HG03159 (cell line): ENCODE measurements at regions not wholly inside any gene's neighbourhood (a gene's known extent, or its start where the extent isn't known, plus 50 kb on each side); places are given as distances from the start of the nearest gene placed in this dataset.

Experiments used
- ATAC-seq: cut with Tn5 transposase; IDR thresholded peaks from one replicate; pipeline ENCODE4 v1.9.1; 2021; ENCODE audit warnings: mild to moderate bottlenecking, moderate library complexity; ENCODE audit not compliant: unreplicated experiment

GRCh38 chr20:20938599-20938998, 167.6 kb downstream of the LINC00237 start:
- ATAC-seq, result no peak

- no peak for ATAC-seq
These were observed 168.0 kb downstream of the LINC00237 start for GRCh38 chr20:20938131-20938530.

DNA sequence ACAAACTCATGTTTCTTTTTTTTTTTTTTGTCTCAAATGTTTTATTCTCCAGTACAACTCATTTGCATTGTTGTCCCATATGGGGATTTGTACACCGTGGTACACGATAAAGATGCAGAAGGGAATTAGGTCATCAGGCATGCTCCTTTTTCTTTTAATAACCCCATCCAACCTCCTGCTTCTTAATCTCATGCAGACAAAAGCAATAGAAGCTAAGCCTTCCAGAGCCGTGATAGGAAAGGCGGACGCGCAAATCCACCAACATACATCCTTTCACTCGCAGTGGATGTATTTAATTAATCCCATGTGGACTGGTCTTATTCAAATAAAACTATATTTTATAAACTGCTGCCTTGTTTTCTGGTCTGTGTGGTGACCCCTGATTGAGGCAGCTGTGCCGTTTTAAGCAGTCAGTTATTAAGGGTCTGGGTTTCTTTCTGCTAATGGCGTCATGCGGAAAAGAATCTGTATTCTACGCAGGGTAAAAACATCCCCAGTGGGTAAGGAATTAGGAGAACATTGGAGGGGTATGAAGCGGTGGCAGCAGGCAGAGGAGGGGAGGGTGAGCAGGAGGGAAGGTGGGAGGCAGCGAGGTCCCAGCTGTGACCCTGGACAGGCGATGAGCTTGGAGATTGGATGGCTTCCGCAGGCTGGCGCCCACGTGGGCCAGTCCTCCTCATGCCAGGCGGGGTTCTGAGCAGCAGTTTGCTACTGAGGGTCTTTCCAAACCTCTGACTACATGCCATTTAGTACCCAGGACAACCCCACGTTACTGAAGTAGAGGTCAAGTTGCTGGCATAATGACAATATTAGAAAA, 172.8 kb downstream of the LINC00237 start:
- no peak for ATAC-seq

DNA sequence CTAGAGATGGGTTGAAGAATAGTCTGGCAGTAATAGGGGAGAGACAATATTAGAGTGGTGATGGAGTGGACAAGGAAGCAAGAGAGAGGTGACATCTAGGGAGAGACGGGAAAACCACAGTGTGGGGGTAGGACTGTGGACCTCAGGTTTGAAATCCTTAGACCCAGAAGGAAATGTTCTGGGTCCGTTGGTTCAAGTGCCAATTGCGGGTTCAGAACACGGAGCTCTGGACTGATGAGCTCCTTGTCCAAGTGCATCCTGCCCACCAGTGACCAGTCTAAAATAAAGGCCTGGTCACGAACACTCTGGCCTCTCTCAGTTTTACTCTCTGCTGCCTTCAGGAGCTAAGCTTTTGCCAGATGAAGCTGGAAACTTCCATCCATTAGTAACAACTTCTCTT, 174.0 kb downstream of the LINC00237 start:
- ATAC-seq, result no peak

- no peak for ATAC-seq
These were observed 174.5 kb downstream of the LINC00237 start for GRCh38 chr20:20931632-20932031.

DNA sequence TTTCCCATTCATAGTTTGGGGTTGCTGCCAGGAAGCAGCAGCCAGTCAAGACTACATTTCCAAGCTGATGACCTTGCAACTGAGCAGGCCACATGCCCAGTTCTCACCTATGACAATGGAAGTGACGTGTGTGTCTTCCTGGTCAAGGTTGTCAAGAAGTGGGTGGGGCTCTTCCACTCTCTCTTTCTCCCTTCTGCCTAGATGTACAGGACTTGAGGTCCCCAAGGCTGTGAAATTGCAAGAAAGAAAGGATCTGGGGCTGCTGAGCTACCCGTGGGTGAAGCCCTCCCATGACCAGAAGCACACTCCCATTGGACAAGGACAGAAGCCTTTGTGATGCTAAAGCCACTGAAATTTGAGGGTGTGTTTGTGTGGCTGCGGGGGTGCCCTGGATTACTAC, 175.1 kb downstream of the LINC00237 start:
- no peak for ATAC-seq

DNA sequence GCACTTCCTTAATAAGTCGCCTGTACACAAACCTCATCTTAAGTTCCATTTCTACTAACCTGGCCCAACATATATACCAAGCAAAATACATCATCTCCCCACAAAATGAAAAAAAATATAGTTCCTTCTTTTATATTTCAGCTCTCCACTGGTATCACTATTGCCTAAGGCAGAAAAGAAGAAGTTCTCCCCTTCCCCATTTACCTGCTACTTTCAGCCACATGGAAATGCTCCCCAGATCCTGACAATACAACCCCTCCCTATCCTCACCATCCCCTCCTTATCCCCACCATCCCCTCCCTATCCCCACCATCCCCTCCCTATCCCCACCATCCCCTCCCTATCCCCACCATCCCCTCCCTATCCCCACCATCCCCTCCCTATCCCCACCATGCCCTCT, 175.7 kb downstream of the LINC00237 start:
- no peak for ATAC-seq

DNA sequence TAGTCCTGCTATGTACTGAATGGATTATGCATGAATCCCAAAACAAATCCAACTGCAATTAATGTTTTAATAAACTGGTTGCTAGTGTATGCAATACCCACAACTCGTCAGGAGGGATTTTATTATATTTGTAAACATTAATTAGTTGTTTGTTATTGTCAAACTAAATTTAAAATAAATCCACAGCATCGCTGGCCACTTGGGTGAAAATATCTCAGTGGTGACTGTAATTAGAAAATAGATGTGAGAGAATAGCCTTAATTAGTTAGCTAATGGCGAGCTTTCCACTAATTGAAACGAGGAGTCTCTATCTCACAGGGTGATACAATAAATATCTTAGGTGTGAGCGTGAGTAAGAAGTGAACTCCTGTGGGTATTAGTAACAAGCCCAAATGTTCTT, 176.8 kb downstream of the LINC00237 start:
- ATAC-seq, result no peak

DNA sequence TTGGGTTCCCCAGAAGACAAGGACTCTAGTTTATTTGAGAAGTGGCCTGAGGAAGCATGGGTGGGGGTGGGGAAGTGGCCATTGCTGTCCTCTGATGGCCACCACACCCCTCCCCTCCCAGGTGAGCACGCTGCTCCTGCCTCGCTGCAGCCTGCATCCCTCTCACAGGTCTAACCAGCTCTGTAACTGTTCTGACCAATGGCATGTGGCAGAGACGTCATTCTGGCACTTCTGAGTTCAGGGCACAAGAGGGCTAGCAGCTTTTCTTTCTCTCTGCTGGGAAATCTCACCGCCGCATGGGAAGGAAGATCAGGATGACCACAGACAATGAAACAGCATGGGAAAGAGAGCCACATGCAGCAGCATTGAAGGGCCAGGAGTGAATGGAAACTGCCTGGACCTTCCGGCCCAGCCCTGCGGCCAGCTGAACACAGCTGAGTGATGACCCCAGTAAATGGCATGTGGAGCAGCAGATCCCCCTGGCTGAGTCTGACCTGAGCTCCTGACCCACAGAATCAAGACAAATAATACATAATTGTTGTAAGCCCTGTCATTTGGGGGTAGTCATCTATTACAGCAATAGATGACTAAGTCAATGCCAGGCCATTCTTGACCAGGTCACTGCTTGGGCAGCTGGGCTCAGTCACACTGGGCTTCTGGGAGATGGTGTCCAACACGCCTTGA, 179.8 kb downstream of the LINC00237 start:
- ATAC-seq, result no peak

GRCh38 chr20:20920433-20920832, 185.7 kb downstream of the LINC00237 start:
- no peak for ATAC-seq

GRCh38 chr20:20915844-20916243, 190.3 kb downstream of the LINC00237 start:
- no peak for ATAC-seq

DNA sequence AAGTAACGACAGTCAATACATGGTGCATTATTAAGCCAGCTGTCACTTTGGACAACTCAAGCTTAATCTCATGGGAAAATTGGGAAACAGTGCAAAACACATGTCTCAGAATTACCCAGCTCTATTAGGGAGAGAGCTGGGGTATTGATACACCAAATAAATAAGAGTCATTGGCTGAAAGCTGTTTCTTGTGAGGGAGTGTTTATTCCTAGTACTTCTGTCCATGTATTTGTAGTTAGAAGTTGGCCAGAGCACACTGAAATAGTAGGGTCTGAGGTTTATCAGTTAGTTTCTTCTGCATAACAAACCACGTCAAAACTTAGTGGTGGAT, 192.0 kb upstream of the RALGAPA2 start:
- no peak for ATAC-seq

DNA sequence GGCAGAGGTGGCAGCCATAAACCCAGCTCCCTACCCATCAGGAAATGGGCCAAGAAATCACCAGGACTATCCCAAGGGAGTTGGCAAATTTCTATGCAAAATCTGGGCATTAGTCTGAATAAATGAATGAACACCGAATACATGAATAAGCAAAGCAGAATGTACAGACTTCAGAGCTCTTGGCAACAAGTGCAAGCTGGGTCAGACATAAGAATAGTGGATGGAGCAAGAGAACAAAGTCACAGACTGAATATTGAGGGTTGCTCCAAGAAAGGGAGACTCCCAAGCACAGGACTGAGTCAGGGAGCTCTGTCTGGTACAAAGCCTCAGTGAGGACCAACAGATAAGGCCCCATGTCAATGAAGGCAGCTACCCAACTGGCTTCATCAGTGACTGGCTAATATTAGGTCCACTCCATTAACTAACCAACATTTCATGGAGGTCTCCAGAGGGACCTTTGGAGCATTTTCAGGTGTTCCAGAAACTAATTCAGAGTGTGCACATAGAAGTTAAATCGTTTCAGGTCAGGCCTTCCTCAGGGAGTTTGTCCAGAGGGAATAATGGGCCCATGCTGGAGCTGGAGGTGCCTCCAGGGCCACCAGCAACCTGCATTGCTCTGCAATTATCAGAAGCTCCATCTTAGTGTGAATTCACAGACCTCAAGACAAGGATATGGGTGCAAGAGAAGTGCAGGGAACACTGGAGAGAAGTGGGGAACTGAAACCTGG, 191.5 kb upstream of the RALGAPA2 start:
- ATAC-seq, result no peak

- no peak for ATAC-seq
These were observed 185.5 kb upstream of the RALGAPA2 start for GRCh38 chr20:20897922-20898321.

- no peak for ATAC-seq
These were observed 184.7 kb upstream of the RALGAPA2 start for GRCh38 chr20:20897145-20897544.

DNA sequence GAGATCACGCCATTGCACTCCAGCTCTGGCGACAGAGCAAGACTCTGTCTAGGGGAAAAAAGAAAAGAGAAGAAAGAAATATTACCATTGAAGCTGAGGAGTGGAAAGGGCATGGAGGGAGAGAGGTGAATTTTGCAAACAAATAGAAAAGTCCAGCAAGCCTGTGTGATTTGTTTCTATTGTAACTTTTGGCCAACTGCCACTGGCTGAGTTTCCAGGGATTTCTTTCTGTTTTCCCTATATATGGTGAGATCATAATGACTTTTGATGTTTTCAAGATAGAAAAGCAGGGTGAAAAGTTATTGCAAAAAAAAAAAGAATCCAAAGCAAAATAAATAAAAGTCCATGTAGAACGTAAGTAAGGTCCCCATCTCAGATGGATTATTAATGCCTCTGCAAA, 184.2 kb upstream of the RALGAPA2 start:
- no peak for ATAC-seq

- ATAC-seq, result no peak
These were observed 183.1 kb upstream of the RALGAPA2 start for GRCh38 chr20:20895537-20895936.

DNA sequence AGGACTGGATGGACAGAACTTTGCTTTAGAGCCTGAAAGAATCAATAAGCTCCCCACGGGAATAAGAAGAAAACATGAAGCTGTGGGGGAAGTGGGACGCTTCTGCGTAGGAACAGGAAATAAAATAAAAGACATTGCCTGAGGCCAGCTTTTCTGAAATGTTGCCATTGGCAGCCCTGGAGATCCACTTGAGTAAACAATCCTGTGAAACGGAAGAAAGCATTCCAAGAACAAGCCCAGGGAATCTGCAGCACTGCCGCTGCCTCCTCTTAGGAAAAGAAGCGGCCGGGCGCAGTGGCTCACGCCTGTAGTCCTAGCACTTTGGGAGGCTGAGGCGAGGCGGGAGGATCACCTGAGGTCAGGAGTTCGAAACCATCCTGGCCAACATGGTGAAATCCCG, 182.3 kb upstream of the RALGAPA2 start:
- ATAC-seq, result no peak

- ATAC-seq, result no peak
These were observed 181.8 kb upstream of the RALGAPA2 start for GRCh38 chr20:20894280-20894679.

- ATAC-seq, result no peak
These were observed 179.9 kb upstream of the RALGAPA2 start for GRCh38 chr20:20892328-20892727.

DNA sequence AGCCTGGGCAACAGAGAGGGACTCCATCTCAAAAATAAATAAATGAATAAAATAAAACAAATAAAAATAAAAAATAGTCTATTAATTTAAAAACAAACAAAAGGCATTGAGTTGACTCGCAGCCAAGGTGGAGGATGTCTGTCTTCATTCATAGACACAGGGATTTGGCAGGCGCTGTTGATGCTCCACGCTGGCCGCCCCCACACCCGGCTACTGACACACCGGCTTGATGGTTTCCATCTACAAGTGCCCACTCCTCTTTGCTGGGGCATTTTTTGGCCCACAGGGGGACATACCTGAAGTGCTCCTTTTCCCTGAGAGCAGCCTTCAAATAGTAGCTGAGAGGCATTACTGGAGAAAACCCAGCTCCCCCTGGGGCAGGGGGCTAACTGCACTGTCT, 178.3 kb upstream of the RALGAPA2 start:
- no peak for ATAC-seq

DNA sequence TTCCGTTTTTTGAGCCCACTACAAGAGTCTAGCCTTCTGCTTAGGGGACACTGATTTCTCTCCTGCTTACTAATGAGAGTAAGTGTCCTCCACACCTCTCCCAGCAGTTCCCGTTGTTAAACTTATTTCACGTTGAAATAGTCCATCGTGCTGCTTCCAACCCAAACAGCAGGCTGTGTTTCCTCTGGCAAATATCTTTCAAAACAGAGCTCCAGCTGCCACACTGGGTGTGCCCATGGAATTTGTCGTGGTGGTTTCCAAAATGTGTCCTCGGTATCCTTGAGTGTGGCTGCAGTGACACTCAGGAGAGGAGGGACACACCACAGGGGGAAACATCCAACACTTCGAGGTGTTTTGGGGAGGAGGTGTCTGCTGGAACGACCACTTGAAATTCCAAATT, 176.5 kb upstream of the RALGAPA2 start:
- ATAC-seq, result no peak
